Neutrophil (primary cell): ENCODE measurements at regions not wholly inside any gene's neighbourhood (a gene's known extent, or its start where the extent isn't known, plus 50 kb on each side); places are given as distances from the start of the nearest gene placed in this dataset.

ENCODE experiments used
- H3K27ac ChIP-seq: fragments of 200-600 bp; sonication (generic); 2 replicates; pipeline ENCODE4 v1.5.1; 2016; ENCODE audit warnings: mild to moderate bottlenecking, moderate library complexity
- H3K27me3 ChIP-seq: fragments of 200-600 bp; sonication (generic); 2 replicates; pipeline ENCODE4 v1.6.0; 2016; ENCODE audit warnings: mild to moderate bottlenecking
- H3K36me3 ChIP-seq: fragments of 200-600 bp; sonication (generic); 2 replicates; pipeline ENCODE4 v1.5.1; 2017
- H3K4me1 ChIP-seq, 2 experiments: fragments of 200-600 bp in 1 of 2; sonication (generic) in 1 of 2; 1 replicate in 1 of 2; 2 replicates in 1 of 2; pipeline versions ENCODE4 v1.5.1 to v1.6.1; 2013 to 2016; ENCODE audit warnings: low read depth in 1 of 2, low read length in 1 of 2, mild to moderate bottlenecking in 1 of 2, moderate library complexity in 1 of 2; ENCODE audit not compliant: control insufficient read depth in 1 of 2, insufficient read depth in 1 of 2
- H3K4me3 ChIP-seq, 2 experiments: fragments of 200-600 bp in 1 of 2; sonication (generic) in 1 of 2; 1 replicate in 1 of 2; 2 replicates in 1 of 2; pipeline ENCODE4 v1.5.1; 2013 to 2016; ENCODE audit warnings: low read depth in 1 of 2, low read length in 1 of 2, mild to moderate bottlenecking in 1 of 2, moderate library complexity in 1 of 2
- H3K9me3 ChIP-seq: fragments of 200-600 bp; sonication (generic); 2 replicates; pipeline ENCODE4 v1.5.1; 2016
- CTCF ChIP-seq: fragments of 200-600 bp; sonication (generic); IDR thresholded peaks from 2 replicates; pipeline ENCODE4 v1.5.1; 2016; ENCODE audit warnings: antibody characterized with exemption

- H3K27ac ChIP-seq: no peak overlapping the region
- H3K27me3 ChIP-seq: no peaks in the 10 kb centered on the region
- no peak for TF ChIP-seq CTCF
- H3K9me3 ChIP-seq: no peaks in the 10 kb centered on the region
- no peaks in the 10 kb centered on the region for H3K36me3 ChIP-seq
- no peak overlapping the region for H3K4me3 ChIP-seq
- no peaks in the 10 kb centered on the region for H3K4me1 ChIP-seq
These were observed 270.6 kb downstream of the FAM170A start for GRCh38 chr5:119899981-119900380.

- no peaks in the 10 kb centered on the region for H3K36me3 ChIP-seq
- H3K4me1 ChIP-seq: no peaks in the 10 kb centered on the region
- TF ChIP-seq CTCF: no peak
- H3K27ac ChIP-seq: no peak overlapping the region
- no peak overlapping the region for H3K4me3 ChIP-seq
- H3K9me3 ChIP-seq: no peaks in the 10 kb centered on the region
- H3K27me3 ChIP-seq: no peaks in the 10 kb centered on the region
These were observed 273.2 kb downstream of the FAM170A start for GRCh38 chr5:119902593-119902992.

- no peaks in the 10 kb centered on the region for H3K27me3 ChIP-seq
- no peak overlapping the region for H3K27ac ChIP-seq
- H3K4me3 ChIP-seq: no peak overlapping the region
- TF ChIP-seq CTCF: no peak
- no peaks in the 10 kb centered on the region for H3K36me3 ChIP-seq
- H3K9me3 ChIP-seq: no peaks in the 10 kb centered on the region
- no peaks in the 10 kb centered on the region for H3K4me1 ChIP-seq
These were observed 284.1 kb downstream of the FAM170A start for GRCh38 chr5:119913425-119913824.

- Histone ChIP-seq H3K27me3 (no peaks in the 10 kb centered on the region), H3K4me1 (no peaks in the 10 kb centered on the region), H3K9me3 (no peaks in the 10 kb centered on the region), H3K36me3 (no peaks in the 10 kb centered on the region), H3K4me3 (no peak overlapping the region), H3K27ac (no peak overlapping the region)
- TF ChIP-seq CTCF: no peak
These were observed 289.9 kb downstream of the FAM170A start for GRCh38 chr5:119919279-119919678.

GRCh38 chr5:119926301-119926700, 296.9 kb downstream of the FAM170A start:
- H3K4me1 ChIP-seq: no peaks in the 10 kb centered on the region
- H3K36me3 ChIP-seq: no peaks in the 10 kb centered on the region
- H3K27me3 ChIP-seq: no peaks in the 10 kb centered on the region
- TF ChIP-seq CTCF: no peak
- H3K27ac ChIP-seq: no peak overlapping the region
- no peaks in the 10 kb centered on the region for H3K9me3 ChIP-seq
- H3K4me3 ChIP-seq: no peak overlapping the region

- H3K27ac ChIP-seq: no peak overlapping the region
- no peaks in the 10 kb centered on the region for H3K9me3 ChIP-seq
- H3K4me3 ChIP-seq: no peak overlapping the region
- no peaks in the 10 kb centered on the region for H3K27me3 ChIP-seq
- H3K36me3 ChIP-seq: no peaks in the 10 kb centered on the region
- TF ChIP-seq CTCF: no peak
- H3K4me1 ChIP-seq: no peaks in the 10 kb centered on the region
These were observed 299.6 kb downstream of the FAM170A start for GRCh38 chr5:119928974-119929373.
